Right lobe of liver (tissue), 4 donors: ENCODE measurements at regions not wholly inside any gene's neighbourhood (a gene's known extent, or its start where the extent isn't known, plus 50 kb on each side); places are given as distances from the start of the nearest gene placed in this dataset.

Source experiments
- CTCF ChIP-seq, 4 donors: fragments of 200-600 bp in 3 of 4; fragments of 450-650 bp in 1 of 4; IDR thresholded peaks; one replicate each; pipeline versions ENCODE4 v1.5.1 to v1.8.0; 2016 to 2022; ENCODE audit warnings: antibody characterized with exemption in 4 of 4, mild to moderate bottlenecking in 2 of 4
- POLR2A ChIP-seq: fragments of 450-650 bp; IDR thresholded peaks from one replicate; pipeline ENCODE4 v1.6.1; 2017; ENCODE audit warnings: antibody characterized with exemption, mild to moderate bottlenecking
- donor health status: DM: no; HTN: no; CAD: no.
- donor health status: DM: no; HTN: no; CAD: no.
- donor health status: DM: no; HTN: yes; CAD: no.

GRCh38 chr5:159736844-159737243 is 179.4 kb upstream of the ADRA1B start:
- no peak for TF ChIP-seq CTCF (IDR thresholded peaks at IDR 0.05)
- no peak for TF ChIP-seq POLR2A
